Kidney (tissue), 13 donors: ENCODE measurements at regions not wholly inside any gene's neighbourhood (a gene's known extent, or its start where the extent isn't known, plus 50 kb on each side); places are given as distances from the start of the nearest gene placed in this dataset.
"Not testable (repeated sequence)": the region's sequence is repeated elsewhere in the genome, so short reads cannot be mapped to it uniquely, and the experiment has no call there.

ENCODE experiments used
- DNase-seq, 5 donors: peaks; one replicate each; pipeline ENCODE4 v3.0.0-alpha.2; 2013 to 2020
- FAIRE-seq: peaks from 2 replicates; lab custom pipeline; 2012; peaks lifted over from hg19 to GRCh38; lab: Jason Lieb, UNC
- H3K27ac ChIP-seq, 2 donors: one replicate each; pipeline ENCODE4 v1.7.0; 2013; ENCODE audit warnings: low read depth in 2 of 2, low read length in 2 of 2, inconsistent platforms in 1 of 2
- H3K27me3 ChIP-seq: one replicate; pipeline ENCODE4 v1.7.1; 2013; ENCODE audit warnings: low read length, inconsistent platforms; ENCODE audit not compliant: control insufficient read depth, insufficient read depth
- H3K36me3 ChIP-seq, 3 donors: one replicate each; pipeline versions ENCODE4 v1.7.0 to v1.7.1; 2013; ENCODE audit warnings: low read length in 3 of 3, control low read depth in 1 of 3, inconsistent platforms in 1 of 3; ENCODE audit not compliant: insufficient read depth in 3 of 3, control insufficient read depth in 2 of 3
- H3K4me1 ChIP-seq, 3 donors: one replicate each; pipeline versions ENCODE4 v1.7.0 to v1.7.1; 2013; ENCODE audit warnings: low read length in 3 of 3, inconsistent platforms in 1 of 3, low read depth in 1 of 3; ENCODE audit not compliant: control insufficient read depth in 2 of 3, insufficient read depth in 2 of 3
- H3K4me3 ChIP-seq, 3 donors: one replicate each; pipeline versions ENCODE4 v1.7.0 to v1.8.1; 2013; ENCODE audit warnings: low read length in 3 of 3, control low read depth in 1 of 3, inconsistent platforms in 1 of 3
- H3K9ac ChIP-seq, 3 donors: one replicate each; pipeline versions ENCODE4 v1.7.0 to v1.7.1; 2013; ENCODE audit warnings: low read length in 3 of 3, control low read depth in 1 of 3, inconsistent platforms in 1 of 3
- H3K9me3 ChIP-seq, 3 donors: one replicate each; pipeline versions ENCODE4 v1.7.0 to v1.7.1; 2013; ENCODE audit warnings: low read length in 3 of 3, control low read depth in 1 of 3, inconsistent platforms in 1 of 3; ENCODE audit not compliant: control insufficient read depth in 2 of 3, insufficient read depth in 1 of 3
- intact Hi-C: fragments of 100-400 bp; cut with DNase I; formaldehyde crosslinking; loops from one replicate; pipeline ENCODE4 v1.11.1; 2022
- TF ChIP-seq, protein P1 (sequence below): IDR thresholded peaks from 3 replicates; pipeline ENCODE4 v1.5.1; 2012; ENCODE audit warnings: mild to moderate bottlenecking, moderate library complexity, borderline replicate concordance; ENCODE audit not compliant: insufficient read depth; ENCODE audit errors: extremely low read depth
- donor health status: control.
- donor health status: control.
- donor health status: control.
- donor health status: control.
- donor health status: control.
- donor health status: DM: yes; HTN: yes; CAD: no.
- donor health status: Normal renal cell carcinoma (clear cell type).

DNA sequence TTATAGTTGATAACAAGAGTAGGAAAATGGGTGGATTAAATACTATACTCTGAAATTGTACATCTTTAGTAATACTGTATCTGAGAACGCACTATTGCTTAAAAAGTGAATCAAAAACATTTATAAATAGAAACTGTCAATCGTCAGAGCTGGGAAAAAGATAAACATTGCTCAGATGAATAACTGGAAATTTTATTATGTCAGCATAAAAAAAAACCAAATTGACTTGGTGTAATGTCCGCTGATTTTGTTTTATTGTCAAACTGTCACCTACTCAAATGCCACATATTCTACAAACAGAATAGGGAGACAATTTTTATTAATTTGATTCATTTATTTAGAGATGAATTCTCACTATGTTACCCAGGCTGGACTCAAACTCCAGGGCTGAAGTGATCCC lies 109.3 kb upstream of the TMTC1 start:
- H3K27ac ChIP-seq = no peak overlapping the region
- no peaks in the 10 kb centered on the region for H3K27me3 ChIP-seq
- TF ChIP-seq, protein P1, sequence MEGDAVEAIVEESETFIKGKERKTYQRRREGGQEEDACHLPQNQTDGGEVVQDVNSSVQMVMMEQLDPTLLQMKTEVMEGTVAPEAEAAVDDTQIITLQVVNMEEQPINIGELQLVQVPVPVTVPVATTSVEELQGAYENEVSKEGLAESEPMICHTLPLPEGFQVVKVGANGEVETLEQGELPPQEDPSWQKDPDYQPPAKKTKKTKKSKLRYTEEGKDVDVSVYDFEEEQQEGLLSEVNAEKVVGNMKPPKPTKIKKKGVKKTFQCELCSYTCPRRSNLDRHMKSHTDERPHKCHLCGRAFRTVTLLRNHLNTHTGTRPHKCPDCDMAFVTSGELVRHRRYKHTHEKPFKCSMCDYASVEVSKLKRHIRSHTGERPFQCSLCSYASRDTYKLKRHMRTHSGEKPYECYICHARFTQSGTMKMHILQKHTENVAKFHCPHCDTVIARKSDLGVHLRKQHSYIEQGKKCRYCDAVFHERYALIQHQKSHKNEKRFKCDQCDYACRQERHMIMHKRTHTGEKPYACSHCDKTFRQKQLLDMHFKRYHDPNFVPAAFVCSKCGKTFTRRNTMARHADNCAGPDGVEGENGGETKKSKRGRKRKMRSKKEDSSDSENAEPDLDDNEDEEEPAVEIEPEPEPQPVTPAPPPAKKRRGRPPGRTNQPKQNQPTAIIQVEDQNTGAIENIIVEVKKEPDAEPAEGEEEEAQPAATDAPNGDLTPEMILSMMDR = no peak
- no peaks in the 10 kb centered on the region for H3K4me1 ChIP-seq
- FAIRE-seq (no peak), DNase-seq (no peak)
- H3K4me3 ChIP-seq = no peak overlapping the region
- no peak overlapping the region for H3K9ac ChIP-seq
- intact Hi-C loops = no loop called here
- H3K9me3 ChIP-seq = no peaks in the 10 kb centered on the region
- H3K36me3 ChIP-seq = no peaks in the 10 kb centered on the region

DNA sequence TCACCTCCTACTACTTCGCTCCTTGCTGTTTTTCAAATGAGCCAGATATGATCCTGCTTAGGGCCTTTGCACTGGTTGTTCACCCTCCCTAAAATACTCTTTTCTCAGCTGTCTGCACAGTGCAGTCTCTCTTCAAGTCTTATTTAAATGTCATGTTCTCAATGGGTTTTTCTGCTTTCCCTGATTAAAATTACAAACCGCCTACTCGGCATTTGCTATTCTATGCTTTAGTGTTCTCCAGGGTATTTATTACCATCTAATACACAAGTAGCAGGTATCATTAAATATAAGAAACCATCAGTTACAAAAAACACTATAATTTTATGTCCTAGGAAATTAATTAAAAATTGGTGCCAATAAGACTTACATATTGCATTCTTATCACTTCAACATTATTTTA lies 108.0 kb upstream of the TMTC1 start:
- H3K9me3 ChIP-seq = no peaks in the 10 kb centered on the region
- H3K27me3 ChIP-seq = no peaks in the 10 kb centered on the region
- H3K9ac ChIP-seq = no peak overlapping the region
- no peak overlapping the region for H3K27ac ChIP-seq
- no peaks in the 10 kb centered on the region for H3K36me3 ChIP-seq
- FAIRE-seq = no peak
- DNase-seq = no peak
- H3K4me3 ChIP-seq = no peak overlapping the region
- intact Hi-C loops = no loop called here
- no peaks in the 10 kb centered on the region for H3K4me1 ChIP-seq
- TF ChIP-seq, protein P1 = no peak

DNA sequence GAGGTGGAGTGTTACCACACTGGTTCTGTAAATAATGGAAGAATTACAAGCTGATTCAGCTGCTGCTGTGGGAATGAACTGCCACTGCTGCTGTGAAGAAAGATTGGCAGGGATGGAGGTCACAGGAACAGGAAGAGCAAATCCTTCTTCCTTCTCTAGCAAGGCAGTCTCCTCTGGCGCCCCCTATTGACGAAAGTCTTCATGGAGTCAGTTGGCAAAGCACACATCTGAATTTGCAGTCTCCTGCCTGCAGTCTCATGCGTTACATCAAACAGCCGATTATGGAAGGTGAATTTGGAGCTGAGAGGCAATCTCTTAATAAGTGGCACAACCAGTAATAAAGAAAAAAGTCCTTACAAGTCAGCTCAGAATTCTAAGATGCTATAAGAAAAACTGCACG lies 106.0 kb upstream of the TMTC1 start:
- TF ChIP-seq, protein P1 = peak; percentile 29
- intact Hi-C loops = no loop called here
- DNase-seq (peak in 4 of 5 donors; percentile 25 to 56 (median 39)), FAIRE-seq (no peak)
- Histone ChIP-seq H3K27me3 (no peaks in the 10 kb centered on the region), H3K4me3 (no peak overlapping the region), H3K9ac (no peak overlapping the region), H3K36me3 (no peaks in the 10 kb centered on the region), H3K9me3 (no peaks in the 10 kb centered on the region), H3K27ac (no peak overlapping the region), H3K4me1 (no peaks in the 10 kb centered on the region)

DNA sequence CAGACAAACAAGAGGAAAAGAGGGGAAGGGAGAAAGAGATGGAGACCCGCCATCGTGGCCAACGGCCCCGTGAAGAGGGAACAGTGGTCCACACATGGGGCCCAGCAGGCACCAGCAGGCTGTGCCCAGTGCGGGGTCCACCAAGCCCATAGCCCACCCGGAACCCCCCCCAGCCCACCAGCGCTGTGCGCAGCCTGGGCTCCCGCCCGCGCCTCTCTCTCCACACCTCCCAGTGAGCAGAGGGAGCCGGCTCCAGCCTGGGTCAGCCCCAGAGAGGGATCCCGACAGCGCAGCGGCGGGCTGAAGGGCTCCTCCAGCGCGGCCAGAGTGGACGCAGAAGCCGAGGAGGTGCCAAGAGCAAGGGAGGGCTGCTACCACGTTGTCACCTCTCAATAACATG lies 105.0 kb upstream of the TMTC1 start:
- no peaks in the 10 kb centered on the region for H3K27me3 ChIP-seq
- no peak overlapping the region for H3K4me3 ChIP-seq
- no peaks in the 10 kb centered on the region for H3K9me3 ChIP-seq
- TF ChIP-seq, protein P1 = no peak
- FAIRE-seq (no peak), DNase-seq (peak in 1 of 5 donors; percentile 66)
- H3K9ac ChIP-seq = no peak overlapping the region
- intact Hi-C loops = no loop called here
- H3K36me3 ChIP-seq = no peaks in the 10 kb centered on the region
- H3K27ac ChIP-seq = no peak overlapping the region
- no peaks in the 10 kb centered on the region for H3K4me1 ChIP-seq

DNA sequence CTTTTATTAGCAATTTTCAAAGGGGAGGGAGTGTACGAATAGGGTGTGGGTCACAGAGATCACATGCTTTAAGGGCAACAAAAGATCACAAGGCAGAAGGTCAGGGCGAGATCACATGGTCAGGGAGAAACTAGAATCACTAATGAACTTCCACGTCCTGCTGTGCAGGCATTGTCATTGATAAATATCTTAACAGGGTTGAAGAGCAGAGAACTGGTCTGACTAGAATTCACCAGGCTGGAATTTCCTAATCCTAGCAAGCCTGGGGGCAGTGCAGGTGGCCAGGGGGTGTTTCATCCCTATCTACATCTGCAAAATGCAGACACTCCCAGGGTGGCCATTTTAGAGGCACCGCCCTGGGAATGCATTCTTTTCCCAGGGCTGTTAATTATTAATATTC lies 101.2 kb upstream of the TMTC1 start:
- intact Hi-C loops, H3K27me3 ChIP-seq, H3K9me3 ChIP-seq, H3K4me1 ChIP-seq, FAIRE-seq, DNase-seq, H3K36me3 ChIP-seq, H3K27ac ChIP-seq, H3K4me3 ChIP-seq, H3K9ac ChIP-seq: not testable (repeated sequence)
